AG04449 (cell line): ENCODE measurements at regions not wholly inside any gene's neighbourhood (a gene's known extent, or its start where the extent isn't known, plus 50 kb on each side); places are given as distances from the start of the nearest gene placed in this dataset.

Experiments
- CTCF ChIA-PET: fragments of 350-600 bp; formaldehyde crosslinking; extraction: SDS; loops from one replicate; lab custom pipeline; 2021; ENCODE audit warnings: antibody characterized with exemption; lab: Yijun Ruan, JAX
- POLR2A ChIA-PET: fragments of 400-600, 350-600 bp; formaldehyde crosslinking; extraction: SDS; loops from one replicate; lab custom pipeline; 2020; ENCODE audit warnings: antibody characterized with exemption, inconsistent platforms; lab: Yijun Ruan, JAX
- DNase-seq: peaks from one replicate; pipeline ENCODE4 v3.0.0-alpha.2; 2010; ENCODE audit warnings: low read depth, low spot score
- H3K4me3 ChIP-seq: 2 replicates; pipeline ENCODE4 v1.5.1; 2011; ENCODE audit warnings: low read depth, mild to moderate bottlenecking, control low read depth, low read length
- TF ChIP-seq, protein P1 (sequence below): IDR thresholded peaks from one replicate; pipeline ENCODE4 v1.5.1; 2011; ENCODE audit warnings: mild to moderate bottlenecking, moderate library complexity, low read length, control low read depth, inconsistent platforms; ENCODE audit not compliant: insufficient read depth; ENCODE audit errors: missing control alignments

DNA sequence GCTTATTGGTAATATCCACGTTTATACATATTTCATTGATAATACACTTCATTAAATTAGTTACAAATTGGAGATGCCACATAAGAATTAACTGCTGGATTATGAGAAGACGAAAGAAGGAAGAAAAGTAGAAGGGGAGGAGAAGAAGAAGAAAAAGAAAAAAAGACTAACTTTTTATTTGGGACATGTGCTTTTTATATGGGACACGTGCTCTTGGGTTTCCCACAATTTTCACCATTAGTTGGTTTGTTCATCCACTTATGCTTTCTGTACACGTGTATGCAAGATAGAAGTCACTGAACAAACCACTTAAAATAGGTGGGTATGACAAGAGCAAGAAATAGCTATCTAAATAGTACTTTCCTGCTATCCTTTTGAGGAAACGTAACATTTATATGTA, 98.6 kb downstream of the MRPS30 start:
- no peak overlapping the region for H3K4me3 ChIP-seq
- no peak for DNase-seq
- ChIA-PET POLR2A (no interaction called here), CTCF (no interaction called here)
- TF ChIP-seq, protein P1, sequence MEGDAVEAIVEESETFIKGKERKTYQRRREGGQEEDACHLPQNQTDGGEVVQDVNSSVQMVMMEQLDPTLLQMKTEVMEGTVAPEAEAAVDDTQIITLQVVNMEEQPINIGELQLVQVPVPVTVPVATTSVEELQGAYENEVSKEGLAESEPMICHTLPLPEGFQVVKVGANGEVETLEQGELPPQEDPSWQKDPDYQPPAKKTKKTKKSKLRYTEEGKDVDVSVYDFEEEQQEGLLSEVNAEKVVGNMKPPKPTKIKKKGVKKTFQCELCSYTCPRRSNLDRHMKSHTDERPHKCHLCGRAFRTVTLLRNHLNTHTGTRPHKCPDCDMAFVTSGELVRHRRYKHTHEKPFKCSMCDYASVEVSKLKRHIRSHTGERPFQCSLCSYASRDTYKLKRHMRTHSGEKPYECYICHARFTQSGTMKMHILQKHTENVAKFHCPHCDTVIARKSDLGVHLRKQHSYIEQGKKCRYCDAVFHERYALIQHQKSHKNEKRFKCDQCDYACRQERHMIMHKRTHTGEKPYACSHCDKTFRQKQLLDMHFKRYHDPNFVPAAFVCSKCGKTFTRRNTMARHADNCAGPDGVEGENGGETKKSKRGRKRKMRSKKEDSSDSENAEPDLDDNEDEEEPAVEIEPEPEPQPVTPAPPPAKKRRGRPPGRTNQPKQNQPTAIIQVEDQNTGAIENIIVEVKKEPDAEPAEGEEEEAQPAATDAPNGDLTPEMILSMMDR = no peak

DNA sequence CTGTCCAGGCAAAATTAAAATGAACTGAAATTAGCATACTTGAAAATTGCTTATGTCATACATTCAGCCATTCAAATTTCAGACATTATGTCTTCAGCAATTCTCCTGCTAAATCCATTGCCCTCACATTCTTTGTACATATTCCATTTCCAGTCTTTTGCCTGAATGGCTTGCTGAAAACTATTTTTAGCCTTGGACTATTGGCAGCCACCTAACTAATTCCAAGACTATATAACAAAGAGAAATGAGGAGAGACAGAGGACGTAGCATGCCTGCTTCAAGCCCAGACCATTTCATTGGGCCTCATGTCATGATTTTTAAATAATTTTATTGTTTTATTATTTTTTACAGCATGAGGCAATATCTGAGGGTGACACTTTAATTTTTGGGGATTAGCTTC, 100.3 kb downstream of the MRPS30 start:
- no peak for DNase-seq
- POLR2A ChIA-PET = no interaction called here
- CTCF ChIA-PET = no interaction called here
- no peak overlapping the region for H3K4me3 ChIP-seq
- TF ChIP-seq, protein P1 = no peak

DNA sequence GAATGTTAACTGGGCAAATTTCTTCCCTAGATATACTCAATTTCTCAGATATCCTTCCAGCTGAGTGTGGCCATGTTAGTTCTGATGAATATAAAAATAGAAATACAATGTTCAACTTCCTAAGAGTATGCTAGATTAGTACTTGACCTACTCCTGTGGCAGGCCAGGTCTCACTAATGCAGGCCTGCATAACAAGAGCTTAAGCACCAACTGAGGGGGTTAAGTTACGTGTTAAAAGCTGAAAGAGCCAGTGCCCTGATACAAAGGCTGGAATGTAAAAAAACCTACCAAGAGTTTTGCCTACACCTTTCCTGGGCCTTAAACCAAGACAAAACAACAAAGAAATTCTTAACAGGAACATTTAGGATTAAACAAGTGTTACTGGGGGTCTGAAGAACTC, 102.8 kb downstream of the MRPS30 start:
- no peak for DNase-seq
- ChIA-PET POLR2A (no interaction called here), CTCF (no interaction called here)
- TF ChIP-seq, protein P1 = no peak
- no peak overlapping the region for H3K4me3 ChIP-seq

DNA sequence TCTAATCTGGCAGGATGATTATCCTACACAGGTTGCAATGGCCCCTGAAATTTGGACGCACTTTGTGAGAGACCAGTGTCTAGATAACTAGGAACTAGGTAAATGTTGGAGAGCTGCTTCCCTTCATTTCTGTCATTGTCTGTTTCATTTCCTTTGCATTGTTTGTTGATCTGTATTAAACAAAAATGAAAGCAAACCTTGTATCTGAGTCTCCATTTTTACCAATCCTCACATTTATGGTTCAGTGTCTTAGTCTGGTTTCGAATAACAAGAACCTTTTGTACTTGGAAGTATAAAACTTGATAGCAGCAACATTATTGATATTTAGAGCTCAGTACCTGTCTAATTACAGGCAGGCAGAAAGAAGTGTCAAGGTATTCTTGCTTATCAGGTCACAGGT, 105.5 kb downstream of the MRPS30 start:
- no peak for DNase-seq
- H3K4me3 ChIP-seq = no peak overlapping the region
- TF ChIP-seq, protein P1 = no peak
- POLR2A ChIA-PET = no interaction called here
- CTCF ChIA-PET = no interaction called here

DNA sequence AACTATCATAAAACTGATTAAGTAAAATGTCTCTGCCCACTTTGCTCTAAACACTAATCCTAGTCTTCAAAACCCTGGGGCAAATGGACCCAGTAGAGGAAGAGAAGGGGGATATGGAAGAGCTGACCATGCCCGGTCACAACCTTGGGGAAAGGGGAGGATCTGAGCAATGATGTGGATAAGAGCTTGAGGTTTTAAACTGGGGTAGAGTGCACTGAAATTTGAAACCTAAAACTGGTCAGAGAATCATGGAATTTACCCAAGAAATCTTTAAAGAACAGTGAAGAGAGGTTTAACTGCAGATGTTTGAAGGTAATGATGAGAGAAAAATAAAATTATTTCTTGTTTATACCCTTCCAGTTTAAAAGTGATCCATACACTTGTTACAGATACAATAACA, 110.8 kb downstream of the MRPS30 start:
- H3K4me3 ChIP-seq = no peak overlapping the region
- ChIA-PET POLR2A (no interaction called here), CTCF (no interaction called here)
- DNase-seq = no peak
- TF ChIP-seq, protein P1 = no peak

DNA sequence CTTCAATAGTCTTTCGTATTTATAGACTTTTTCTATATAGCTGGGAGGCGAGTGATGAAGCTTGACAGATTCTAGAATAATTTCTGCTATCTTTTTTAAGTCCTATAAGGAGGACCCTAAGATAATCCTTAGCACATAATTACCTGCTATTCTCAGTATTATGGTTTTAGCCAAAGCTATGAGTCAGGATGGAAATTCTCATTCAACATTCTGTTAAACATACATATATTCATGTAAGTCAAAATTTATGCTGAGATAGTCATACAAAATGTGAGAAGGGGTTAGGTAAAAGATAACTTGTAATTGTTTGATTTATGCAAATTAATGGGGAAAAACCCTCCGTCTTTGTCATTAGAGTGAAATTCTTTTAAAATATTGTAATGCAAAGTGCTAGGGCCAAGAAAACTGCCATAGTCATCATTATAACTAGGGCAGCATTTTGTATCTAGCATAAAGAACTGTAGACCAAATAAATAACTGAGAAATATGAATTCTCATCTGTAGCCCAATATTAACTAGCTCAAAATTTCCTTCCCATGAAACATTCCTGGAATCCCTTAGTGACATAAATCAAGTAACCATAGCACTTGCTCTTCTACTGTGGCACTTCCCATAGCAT, 118.5 kb downstream of the MRPS30 start:
- POLR2A ChIA-PET = no interaction called here
- DNase-seq = no peak
- CTCF ChIA-PET = no interaction called here
- H3K4me3 ChIP-seq = no peak overlapping the region
- TF ChIP-seq, protein P1 = no peak
